ENCODE measurements at regions not wholly inside any gene's neighbourhood (a gene's known extent, or its start where the extent isn't known, plus 50 kb on each side); places are given as distances from the start of the nearest gene placed in this dataset.

DNA sequence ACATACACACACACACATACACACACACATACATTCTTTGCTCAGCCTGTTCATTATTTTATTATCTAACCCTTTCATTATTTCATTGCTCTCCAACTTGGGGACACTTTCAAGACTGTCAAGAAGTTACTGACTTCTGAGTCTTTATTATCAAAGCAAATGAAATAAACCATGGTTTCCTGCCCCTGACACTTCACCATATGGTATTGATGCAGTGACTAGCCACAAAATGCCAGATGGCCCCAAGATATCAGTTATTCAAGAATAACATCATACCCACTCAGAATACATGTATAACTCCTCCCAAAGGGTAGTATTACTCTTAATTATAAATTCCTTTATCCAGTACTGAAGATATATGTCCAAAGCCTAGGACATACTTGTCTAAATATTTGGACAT lies 197.3 kb downstream of the MRPL39 start:
- no peaks in the 10 kb centered on the region for H3K9me3 ChIP-seq (ENCODE audit: severe bottlenecking)

GRCh38 chr21:25408666-25409065 lies 198.6 kb downstream of the MRPL39 start:
- Histone ChIP-seq H3K4me3 (ENCODE audit: low read depth, low read length) (no peak overlapping the region), H3K36me3 (no peaks in the 10 kb centered on the region), H3K27me3 (ENCODE audit: insufficient read depth, low read depth, severe bottlenecking) (no peaks in the 10 kb centered on the region), H3K9me3 (ENCODE audit: severe bottlenecking) (no peaks in the 10 kb centered on the region), H3K27ac (no peak overlapping the region)
- no peak for DNase-seq
- no peak for TF ChIP-seq CTCF (IDR thresholded peaks at IDR 0.05; ENCODE audit: low read depth, low read length)

More for the DNA sequence above, 197.3 kb downstream of the MRPL39 start:
- Histone ChIP-seq H3K27me3 (ENCODE audit: insufficient read depth, low read depth, severe bottlenecking) (no peaks in the 10 kb centered on the region), H3K36me3 (no peaks in the 10 kb centered on the region), H3K4me3 (ENCODE audit: low read depth, low read length) (no peak overlapping the region), H3K27ac (no peak overlapping the region)
- DNase-seq = no peak
- no peak for TF ChIP-seq CTCF (IDR thresholded peaks at IDR 0.05; ENCODE audit: low read depth, low read length)

GRCh38 chr21:25406887-25407579 lies 200.2 kb downstream of the MRPL39 start:
- H3K4me3 ChIP-seq (ENCODE audit: low read depth, low read length) = no peak overlapping the region
- DNase-seq = no peak
- H3K27me3 ChIP-seq (ENCODE audit: insufficient read depth, low read depth, severe bottlenecking) = no peaks in the 10 kb centered on the region
- no peak overlapping the region for H3K27ac ChIP-seq
- no peaks in the 10 kb centered on the region for H3K36me3 ChIP-seq
- TF ChIP-seq CTCF (IDR thresholded peaks at IDR 0.05; ENCODE audit: low read depth, low read length) = no peak
- peaks cover 2% of the 10 kb centered on the region for H3K9me3 ChIP-seq (ENCODE audit: severe bottlenecking)

DNA sequence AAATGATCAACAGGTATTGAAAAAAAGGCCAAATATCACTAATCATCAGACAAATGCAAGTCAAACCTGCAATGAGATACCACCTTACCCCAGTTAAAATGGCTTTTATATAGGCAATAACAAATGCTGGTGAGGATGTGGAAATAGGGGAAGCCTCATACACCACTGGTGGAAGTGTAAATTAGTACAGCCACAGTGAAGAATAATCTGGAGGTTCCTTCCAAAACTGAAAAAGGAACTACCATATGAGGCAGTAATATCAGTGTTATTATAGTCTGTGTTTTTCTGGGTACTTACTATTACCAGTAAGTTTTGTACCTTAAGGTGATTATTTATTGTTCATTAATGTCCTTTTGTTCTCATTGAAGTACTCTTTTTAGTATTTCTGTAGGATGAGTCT lies 201.3 kb downstream of the MRPL39 start:
- no peak overlapping the region for H3K4me3 ChIP-seq (ENCODE audit: low read depth, low read length)
- H3K27me3 ChIP-seq (ENCODE audit: insufficient read depth, low read depth, severe bottlenecking) = no peaks in the 10 kb centered on the region
- H3K36me3 ChIP-seq = no peaks in the 10 kb centered on the region
- peaks cover 6% of the 10 kb centered on the region for H3K9me3 ChIP-seq (ENCODE audit: severe bottlenecking)
- no peak overlapping the region for H3K27ac ChIP-seq
- TF ChIP-seq CTCF (IDR thresholded peaks at IDR 0.05; ENCODE audit: low read depth, low read length) = no peak
- no peak for DNase-seq

DNA sequence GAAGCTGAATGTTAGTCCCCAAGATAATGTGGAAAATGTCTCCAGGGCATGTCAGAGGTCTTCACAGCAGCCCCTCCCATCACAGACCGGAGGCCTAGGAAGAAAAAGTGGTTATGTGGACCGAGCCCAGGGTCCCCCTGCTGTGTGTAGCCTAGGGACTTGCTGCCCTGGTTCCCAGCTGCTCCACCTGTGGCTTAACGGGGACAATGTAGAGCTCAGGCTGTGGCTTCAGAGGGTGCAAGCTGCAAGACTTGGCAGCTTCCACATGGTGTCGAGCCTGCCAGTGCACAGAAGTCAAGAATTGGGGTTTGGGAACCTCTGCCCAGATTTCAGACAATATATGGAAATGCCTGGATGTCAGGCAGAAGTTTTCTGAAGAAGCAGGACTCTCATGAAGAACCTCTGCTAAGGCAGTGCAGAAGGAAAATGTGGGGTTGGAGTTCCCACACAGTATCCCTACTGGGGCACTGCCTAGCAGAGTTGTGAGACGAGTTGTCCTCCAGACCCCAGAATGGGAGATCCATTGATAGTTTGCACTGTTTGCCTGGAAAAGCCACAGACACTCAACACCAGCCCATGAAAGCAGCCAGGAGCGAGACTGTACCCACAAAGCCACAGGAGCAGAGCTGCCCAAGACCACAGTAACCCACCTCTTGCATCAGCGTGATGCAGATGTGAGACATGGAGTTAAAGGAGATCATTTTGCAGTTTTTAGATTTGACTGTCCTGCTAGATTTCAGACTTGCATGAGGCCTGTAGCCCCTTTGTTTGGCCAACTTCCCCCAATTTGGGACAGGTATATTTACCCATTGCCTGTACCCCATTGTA lies 204.9 kb downstream of the MRPL39 start:
- Histone ChIP-seq H3K4me3 (ENCODE audit: low read depth, low read length) (no peak overlapping the region), H3K27ac (no peak overlapping the region), H3K9me3 (ENCODE audit: severe bottlenecking) (peaks cover 6% of the 10 kb centered on the region), H3K36me3 (no peaks in the 10 kb centered on the region), H3K27me3 (ENCODE audit: insufficient read depth, low read depth, severe bottlenecking) (no peaks in the 10 kb centered on the region)
- TF ChIP-seq CTCF (IDR thresholded peaks at IDR 0.05; ENCODE audit: low read depth, low read length) = no peak
- DNase-seq = no peak

Data from WERI-Rb-1 (cell line).